C4-2B (cell line): ENCODE measurements at regions not wholly inside any gene's neighbourhood (a gene's known extent, or its start where the extent isn't known, plus 50 kb on each side); places are given as distances from the start of the nearest gene placed in this dataset.

ENCODE experiments used
- ZFX ChIP-seq: fragments of 450-650 bp; IDR thresholded peaks from 2 replicates; pipeline ENCODE4 v1.6.1; 2017
- TF ChIP-seq, protein P1 (sequence below): fragments of 450-650 bp; conservative IDR thresholded peaks from 2 replicates; pipeline ENCODE4 v1.5.1; 2017; ENCODE audit warnings: mild to moderate bottlenecking

DNA sequence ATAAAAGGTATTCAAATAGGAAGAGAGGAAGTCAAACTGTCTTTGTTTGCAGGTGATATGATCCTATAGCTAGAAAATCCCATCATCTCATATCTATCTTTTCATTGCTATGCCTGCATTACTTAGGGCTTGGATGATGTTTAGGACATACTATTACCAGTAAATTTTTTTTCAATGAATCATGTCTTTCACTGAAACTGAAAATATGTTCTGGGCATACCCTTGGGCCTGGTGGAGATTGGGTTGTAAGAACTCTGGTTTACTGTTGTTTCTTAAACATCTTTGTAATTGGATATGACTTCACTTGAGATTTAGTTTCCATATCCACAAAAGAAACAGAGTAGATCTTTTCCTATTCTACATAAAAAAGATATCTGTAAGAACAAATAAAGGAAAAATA is 502.2 kb upstream of the PRMT6 start:
- TF ChIP-seq, protein P1, sequence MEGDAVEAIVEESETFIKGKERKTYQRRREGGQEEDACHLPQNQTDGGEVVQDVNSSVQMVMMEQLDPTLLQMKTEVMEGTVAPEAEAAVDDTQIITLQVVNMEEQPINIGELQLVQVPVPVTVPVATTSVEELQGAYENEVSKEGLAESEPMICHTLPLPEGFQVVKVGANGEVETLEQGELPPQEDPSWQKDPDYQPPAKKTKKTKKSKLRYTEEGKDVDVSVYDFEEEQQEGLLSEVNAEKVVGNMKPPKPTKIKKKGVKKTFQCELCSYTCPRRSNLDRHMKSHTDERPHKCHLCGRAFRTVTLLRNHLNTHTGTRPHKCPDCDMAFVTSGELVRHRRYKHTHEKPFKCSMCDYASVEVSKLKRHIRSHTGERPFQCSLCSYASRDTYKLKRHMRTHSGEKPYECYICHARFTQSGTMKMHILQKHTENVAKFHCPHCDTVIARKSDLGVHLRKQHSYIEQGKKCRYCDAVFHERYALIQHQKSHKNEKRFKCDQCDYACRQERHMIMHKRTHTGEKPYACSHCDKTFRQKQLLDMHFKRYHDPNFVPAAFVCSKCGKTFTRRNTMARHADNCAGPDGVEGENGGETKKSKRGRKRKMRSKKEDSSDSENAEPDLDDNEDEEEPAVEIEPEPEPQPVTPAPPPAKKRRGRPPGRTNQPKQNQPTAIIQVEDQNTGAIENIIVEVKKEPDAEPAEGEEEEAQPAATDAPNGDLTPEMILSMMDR = no peak
- no peak for TF ChIP-seq ZFX
